Left colon (tissue), 2 donors: ENCODE measurements at regions not wholly inside any gene's neighbourhood (a gene's known extent, or its start where the extent isn't known, plus 50 kb on each side); places are given as distances from the start of the nearest gene placed in this dataset.

Experiments used
- ATAC-seq: fragments of 200-7000 bp; cut with Tn5 transposase; one replicate; pipeline ENCODE4 v1.9.1; 2020; ENCODE audit warnings: mild to moderate bottlenecking, moderate library complexity
- DNase-seq, 2 donors: peaks; one replicate each; pipeline ENCODE4 v3.0.0-alpha.2; 2020
- intact Hi-C, 2 donors: fragments of 100-400 bp; cut with DNase I in 1 of 2; cut with micrococcal nuclease in 1 of 2; formaldehyde crosslinking; loops; one replicate each; pipeline versions ENCODE4 v1.11.2 to v1.14.0; 2022; cut with DNase I, micrococcal nuclease
- donor health status: DM: no; HTN: no; CAD: no.
- donor health status: DM: yes; HTN: yes; CAD: no.

DNA sequence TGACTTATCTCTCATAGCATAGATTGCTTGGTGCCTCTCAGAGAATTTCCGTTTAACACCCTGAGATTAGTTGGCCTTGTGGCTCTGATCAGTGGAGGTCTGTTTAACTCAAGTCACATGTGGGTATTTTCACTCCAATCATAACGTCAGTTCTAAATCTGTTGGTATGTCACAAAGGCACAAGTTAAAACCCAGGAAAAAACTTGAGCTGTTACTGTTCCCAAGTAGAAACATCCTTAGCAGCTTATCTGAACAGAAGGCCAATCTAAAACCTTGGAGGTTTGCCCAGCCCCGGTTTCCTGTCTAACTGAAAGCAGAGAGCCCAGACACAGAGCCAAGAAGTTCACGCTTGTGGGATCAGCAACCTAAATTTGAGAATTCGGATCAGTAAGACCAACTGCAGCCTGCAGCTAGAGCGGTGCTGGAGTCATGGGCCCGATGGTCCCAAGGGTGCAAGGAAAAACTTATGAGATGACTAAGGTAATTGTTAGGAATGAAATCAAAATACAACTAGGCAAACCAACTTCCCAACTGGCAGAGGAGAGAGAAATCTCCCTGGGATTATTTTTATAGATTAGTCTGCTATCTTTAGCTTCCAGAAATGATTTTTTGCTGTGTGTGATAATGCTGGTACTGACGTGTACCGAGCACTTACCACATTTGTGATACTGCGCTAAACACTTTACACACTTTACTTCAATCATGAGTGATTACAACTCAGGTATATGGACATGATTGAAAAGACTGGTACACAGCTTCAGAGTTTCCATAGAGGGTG, 90.2 kb upstream of the C1orf21 start:
- DNase-seq (peak; percentile 69 to 74), ATAC-seq (peak; percentile 37)
- intact Hi-C loops, result no loop called here

DNA sequence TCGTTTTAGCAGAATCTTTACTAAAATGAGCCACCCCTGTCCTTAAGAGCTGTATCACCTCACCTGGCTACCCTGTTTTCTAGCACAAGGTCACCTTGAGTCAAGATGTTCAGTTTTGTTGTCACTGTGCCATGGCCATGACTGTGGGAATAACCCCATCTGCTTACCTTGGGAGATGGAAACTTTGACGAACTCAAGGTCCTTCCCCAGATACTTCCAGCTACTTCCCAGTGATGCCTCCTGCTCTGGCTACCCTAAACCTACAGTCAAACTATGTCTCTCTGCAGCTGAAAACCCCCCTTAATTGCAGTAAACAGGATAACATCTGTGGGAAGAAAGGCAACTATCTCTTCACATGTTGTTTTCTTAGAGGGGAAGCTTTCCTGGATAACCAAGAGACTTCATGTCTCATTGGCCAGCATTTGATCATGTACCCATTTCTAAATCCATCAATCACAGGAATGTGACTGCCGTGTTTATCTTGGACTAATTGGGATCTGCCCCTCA, 89.5 kb upstream of the C1orf21 start:
- no peak for DNase-seq
- no peak for ATAC-seq
- intact Hi-C loops, result no loop called here

DNA sequence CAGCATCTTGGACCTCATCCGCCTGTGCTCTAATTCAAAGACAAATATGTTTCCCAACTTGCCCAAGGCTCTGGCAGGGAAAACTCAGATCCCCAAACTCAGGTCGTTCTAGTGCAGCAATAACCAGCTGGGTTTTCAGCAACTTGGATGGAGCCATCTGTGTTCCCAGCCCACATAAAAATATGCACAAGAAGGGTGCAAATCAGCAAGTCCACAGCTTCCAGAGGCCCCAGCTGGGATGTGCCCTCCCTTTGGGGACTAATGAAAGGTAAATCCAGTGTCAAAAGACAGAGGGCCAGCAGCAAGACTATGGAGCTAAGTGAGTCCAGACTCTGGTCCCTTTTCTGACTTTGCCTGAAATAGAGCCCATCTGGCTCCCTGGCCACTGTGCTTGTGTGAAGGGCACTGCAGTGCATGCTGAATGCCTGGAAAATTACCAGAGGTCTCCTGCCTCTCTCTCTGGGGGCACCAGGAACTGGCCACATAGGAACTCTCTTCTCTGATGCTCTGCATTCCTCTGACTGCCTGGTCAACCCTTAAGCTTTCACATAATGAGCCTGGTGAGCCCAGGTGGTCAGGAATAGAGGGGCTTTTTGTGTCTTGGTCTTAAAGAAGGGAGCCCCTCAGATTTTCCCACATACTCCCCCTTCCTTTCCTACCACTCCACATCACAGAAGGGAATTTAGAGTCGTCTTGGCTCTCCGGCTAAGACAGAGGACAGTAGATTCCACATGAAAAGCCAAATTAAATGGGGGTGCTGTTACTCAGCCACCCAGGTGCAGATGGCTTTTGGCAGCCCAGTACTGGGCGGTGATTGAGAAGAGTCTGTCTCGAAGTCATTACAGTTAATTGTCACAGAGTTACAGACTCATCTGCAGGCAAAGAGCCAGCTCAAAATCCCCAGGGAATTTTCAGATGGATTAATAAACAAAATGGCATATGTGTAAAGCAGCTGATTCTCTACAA, 88.1 kb upstream of the C1orf21 start:
- intact Hi-C loops, result no loop called here
- DNase-seq (no peak), ATAC-seq (no peak)

DNA sequence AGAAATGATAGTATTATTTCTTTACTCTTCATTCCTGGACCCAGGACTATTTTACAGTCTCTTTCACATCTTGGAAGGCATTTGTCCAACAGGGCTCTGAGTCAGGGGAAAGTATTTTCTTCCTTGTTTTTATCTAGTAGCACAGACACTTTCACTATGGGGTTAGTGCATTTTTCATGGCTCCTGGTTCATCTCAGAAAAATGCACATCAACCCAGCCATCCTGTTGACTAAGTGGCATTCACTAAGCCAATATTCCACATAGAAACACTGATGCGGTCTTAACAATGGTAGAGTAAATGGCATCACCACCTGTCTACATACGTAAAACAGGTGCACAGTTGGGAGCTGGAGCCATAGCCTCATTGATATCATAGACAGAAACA, 87.4 kb upstream of the C1orf21 start:
- DNase-seq, result no peak
- intact Hi-C loops, result no loop called here
- ATAC-seq, result no peak

DNA sequence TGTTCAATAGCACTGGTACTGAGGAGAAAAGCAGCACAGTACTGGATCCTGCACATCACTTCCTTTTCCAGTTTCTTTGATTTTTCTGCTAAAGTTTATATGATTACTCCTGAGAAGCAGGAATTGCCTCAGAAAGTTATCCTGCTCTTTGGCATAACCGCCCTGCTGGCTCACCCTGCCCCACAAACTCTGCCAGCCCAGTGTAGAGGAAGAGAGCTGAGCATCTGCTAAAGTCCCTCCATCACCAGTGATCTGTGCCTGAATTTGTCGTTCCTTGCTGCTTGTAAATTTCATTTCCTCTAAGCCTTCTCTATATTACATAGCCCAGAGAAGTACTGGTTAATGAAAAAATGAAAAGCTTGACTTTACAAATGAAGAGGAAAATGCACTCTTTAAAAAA, 87.0 kb upstream of the C1orf21 start:
- no peak for ATAC-seq
- intact Hi-C loops, result no loop called here
- DNase-seq, result no peak

DNA sequence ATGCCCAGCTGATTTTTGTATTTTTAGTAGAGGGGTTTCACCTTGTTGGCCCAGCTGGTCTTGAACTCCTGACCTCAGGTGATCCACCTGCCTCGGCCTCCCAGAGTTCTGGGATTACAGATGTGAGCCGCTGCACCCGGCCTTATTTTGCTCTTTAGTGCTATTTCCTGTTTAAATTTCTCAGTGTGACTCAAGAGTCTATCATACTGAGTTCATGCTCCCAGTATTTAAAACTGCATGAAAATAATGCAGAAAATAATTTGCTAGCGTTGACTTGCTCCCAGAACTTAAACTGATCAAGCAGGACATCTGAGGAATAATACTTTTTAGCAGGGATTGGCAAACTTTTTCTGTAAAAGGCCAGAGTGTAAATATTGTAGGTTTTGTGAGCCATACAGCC, 86.4 kb upstream of the C1orf21 start:
- ATAC-seq (no peak), DNase-seq (no peak)
- intact Hi-C loops, result no loop called here

DNA sequence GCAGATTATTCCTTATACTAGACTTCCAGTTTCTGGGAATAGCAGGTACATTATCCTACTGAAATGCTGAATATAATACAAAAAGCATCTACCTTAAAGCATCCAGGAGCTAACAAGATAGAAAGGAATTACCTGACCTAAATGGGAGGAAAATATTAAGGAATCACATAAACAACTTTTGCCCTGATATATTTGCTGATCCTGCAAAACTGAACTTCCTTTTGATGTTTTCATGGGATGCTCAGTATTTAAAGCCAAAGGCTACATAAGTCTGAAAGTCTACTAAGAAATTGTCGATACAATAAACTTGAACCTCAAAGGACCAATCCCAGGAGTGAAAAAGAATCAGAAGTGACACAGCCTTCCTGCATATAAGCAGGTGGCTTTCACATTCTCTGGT, 85.6 kb upstream of the C1orf21 start:
- intact Hi-C loops, result no loop called here
- DNase-seq, result no peak
- ATAC-seq, result no peak

DNA sequence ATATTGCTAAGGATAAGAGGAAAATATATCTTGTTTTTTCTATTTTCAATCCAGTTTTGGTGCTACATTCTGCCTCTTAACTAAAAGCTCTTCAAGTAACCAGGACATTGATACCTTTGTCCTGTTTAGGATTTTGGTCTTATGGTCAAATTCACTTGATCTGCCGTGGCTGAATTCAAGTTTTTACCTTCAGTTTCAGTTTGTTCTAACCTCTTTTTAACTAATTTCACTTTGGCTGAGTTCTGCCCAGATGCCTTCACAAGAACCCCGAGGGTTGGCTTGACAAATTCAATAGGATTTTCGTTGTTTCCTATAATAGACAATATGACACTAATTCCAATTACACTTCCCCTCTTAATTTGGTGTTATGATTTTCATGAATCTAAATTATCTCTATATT, 84.5 kb upstream of the C1orf21 start:
- DNase-seq, result no peak
- no peak for ATAC-seq
- intact Hi-C loops, result no loop called here

DNA sequence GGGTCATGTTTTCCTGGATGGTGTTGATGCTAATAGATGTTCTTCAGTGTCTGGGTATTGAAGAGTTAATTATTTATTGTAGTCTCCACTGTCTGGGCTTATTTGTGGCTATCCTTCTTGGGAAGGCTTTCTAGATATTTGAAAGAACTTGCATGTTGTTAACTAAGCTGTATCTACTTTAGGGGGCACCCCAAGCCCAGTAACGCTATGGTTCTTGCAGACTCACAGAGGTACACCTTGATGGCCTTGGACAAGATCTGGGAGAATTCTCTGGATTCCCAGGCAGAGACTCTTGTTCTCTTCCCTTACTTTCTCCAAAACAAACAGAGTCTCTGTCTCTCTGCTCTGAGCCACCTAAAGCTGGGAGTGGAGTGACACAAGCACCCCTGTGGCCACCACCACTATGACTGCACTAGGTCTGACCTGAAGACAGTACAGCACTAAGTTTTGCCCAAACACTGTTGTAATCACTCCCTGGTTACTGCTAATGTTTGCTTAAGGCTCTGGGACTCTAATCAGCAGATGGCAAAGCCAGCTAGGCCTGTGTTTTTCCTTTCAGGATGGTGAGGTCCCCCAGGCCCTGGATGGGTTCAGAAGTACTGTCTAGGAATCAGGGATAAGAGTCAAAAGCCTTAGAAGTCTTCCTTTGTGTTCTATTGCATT, 76.5 kb upstream of the C1orf21 start:
- DNase-seq, result no peak
- intact Hi-C loops, result no loop called here
- ATAC-seq, result no peak

DNA sequence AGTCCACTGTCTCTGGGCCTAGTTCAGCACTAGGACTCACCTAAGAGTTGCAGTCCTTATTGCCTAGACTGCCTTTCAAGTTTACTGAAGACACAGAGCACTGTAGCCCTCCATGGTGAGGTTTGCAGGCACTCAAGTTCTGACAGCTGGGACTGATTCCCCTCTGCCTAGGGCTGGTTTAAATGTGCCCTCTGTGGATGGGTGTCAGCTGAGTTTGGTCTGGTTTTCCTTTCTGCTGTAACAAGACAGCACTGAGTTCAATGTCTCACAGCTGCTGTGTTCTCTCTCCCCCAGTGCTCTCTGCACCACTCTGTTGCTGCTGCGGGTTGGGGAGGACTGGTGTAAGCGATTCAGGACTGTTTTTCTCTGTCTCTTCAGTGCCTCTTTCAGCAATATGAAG, 75.2 kb upstream of the C1orf21 start:
- ATAC-seq (no peak), DNase-seq (no peak)
- intact Hi-C loops, result no loop called here

DNA sequence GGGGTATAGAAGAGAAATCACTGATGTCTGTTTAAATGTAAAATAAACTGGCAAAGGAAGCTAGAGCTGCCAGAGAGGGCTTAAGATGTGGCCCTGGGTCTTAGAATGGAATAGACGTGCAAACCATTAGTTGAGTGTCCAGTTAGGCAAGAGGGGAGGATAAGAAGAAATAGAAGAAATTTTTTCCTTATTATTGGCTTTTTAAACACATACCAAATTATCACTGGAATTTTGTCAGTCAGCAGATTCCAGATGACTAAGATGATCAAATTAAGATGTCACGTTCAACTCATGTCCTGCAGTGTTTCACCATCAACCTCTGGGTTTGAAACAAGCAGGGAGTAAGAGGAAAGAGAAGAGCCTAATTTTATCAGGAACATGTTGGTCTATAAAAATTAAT, 71.6 kb upstream of the C1orf21 start:
- ATAC-seq (no peak), DNase-seq (no peak)
- intact Hi-C loops, result no loop called here

DNA sequence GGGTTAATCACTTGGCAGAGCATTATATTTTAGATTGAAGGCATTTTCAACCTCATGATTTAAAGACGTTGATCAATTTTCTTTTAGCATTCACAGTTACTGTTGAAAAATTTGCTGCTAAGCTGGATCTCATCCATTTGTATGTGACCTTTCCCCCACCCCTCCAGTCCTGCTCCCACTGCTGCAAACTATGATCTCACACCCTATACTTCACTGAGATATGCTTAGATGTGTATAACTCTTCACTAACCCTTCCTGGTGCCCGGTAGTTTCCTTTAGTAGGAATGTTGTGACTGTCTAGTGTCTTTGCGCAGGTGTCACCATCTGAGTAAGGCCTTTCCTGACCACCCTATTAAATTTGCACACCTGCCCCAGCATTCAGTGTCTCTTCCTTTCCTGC, 67.0 kb upstream of the C1orf21 start:
- ATAC-seq (no peak), DNase-seq (no peak)
- intact Hi-C loops, result no loop called here

DNA sequence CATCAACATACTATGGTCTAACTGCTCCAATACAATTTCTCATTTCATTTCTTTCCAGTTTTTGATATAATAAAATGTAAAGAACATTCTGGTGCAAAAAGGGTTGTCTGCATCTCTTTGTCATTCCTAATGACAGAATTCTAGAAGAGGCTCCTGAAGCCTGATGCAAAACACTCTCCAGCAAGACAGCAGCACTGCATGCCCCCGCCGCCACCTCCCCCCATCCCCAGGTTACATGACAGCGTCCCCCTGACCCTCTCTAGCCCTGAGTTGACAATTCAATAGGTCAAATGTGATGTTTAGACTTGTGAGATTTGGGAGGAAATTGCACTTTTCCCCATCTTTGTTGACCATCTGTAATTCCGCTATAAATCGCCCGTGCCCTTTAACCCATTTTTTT, 64.6 kb upstream of the C1orf21 start:
- intact Hi-C loops, result no loop called here
- ATAC-seq (no peak), DNase-seq (no peak)

DNA sequence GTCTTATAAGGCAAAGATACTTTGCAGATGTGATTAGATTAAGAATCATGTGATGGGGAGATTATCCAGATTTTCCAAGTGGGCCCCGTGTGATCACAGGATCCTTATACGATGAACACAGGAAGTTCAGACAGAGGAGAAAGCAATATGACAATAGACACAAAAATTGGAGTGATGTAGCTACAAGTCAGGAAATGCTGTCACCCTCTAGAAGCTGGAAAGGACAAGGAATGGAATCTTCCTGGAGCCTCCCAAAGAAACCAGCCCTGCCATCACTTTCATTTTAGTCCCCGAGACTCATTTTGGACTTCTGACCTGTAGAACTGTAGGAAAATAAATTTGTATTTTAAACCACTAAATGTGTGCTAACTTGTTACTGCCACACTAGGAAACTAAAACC, 61.9 kb upstream of the C1orf21 start:
- no peak for DNase-seq
- intact Hi-C loops, result no loop called here
- no peak for ATAC-seq

DNA sequence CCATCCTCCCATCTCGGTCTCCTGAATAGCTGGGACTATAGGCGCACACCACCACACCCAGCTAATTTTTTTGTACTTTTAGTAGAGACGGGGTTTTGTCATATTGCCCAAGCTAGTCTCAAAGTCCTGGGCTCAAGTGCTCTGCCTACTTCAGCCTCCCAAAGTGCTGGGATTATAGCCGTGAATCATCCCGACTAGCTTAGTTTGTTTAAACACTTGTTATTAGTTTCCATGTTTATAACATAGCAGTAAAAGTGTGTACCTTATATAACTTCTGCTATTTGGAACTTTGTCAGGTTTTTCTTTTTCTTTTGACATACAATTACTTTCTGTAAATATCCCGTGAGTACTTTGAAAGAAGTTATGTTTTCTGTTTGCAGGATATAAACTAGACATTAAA, 60.6 kb upstream of the C1orf21 start:
- ATAC-seq, result peak; percentile 67
- peak in 1 of 2 donors; percentile 37 for DNase-seq
- intact Hi-C loops, result no loop called here

DNA sequence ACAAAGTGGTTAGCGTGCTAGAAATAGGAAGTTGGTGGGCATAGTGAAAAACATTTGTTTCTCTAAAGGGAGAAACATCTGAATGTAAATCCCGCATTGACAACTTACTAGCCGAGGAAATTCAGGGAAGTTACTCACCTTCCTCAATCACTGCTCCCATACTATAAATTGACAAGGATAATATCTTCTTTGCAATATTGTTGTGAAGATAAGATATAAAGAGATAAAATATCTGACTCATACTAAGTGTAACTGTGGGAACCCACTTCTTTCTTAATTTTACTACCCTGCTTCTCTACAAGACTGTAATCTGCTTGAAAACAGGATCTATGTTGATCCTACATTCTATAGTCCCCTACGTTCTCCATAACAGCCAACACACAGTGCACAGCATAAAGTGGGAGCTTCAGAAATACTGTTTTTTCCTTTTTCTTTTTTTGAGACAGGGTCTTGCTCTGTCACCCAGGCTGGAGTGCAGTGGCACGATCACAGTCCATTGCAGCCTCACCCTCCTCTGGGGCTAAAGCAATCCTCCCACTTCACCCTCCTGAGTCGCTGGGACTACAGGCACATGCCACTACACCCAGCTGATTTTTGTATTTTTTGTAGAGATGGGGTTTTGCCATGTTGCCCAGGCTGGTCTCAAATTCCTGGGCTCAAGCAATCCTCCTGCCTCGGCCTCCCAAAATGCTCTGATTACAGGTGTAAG, 57.4 kb upstream of the C1orf21 start:
- peak; percentile 72 for ATAC-seq
- intact Hi-C loops, result no loop called here
- DNase-seq, result peak in 1 of 2 donors; percentile 33

DNA sequence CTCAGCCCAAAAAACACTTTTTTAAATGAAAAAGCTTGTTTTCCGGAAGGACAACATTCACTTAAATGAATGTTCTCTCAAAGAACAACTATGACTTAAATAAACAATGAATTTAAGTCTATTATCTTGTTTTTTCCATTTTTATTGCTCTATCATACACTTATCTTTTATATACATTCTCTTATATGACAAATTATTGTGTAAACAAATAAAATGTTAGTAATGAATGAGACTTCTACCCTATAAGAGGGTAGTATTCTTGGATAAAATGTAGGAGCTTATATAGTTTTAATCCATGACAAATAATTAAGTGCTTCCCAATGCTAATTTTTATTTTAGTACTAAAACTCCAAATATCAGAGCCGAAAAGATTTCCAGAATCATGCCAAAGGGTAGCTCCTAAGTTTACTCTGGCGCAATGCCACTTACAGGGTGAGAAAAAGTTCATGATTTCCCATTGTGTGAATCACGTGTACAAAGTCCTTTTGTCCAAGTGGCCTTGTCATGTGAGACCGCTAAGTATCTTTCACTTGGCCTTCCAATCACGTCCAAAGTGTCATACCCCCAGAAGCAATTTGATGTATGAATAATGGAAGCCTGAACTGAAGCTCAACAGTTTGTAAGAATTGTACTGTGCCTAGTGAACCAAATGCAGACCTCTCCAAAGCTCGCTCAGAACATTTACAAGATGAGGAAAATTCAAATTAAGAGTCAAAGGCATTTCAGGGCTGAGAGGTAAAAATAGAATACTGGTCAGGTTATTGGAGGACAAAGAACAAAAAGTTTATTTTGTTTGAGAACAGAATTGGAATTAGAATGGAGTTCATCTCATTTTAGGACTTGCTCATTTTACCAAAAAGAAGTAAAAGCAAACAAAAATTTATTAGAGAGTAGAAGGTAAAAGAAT, 56.6 kb upstream of the C1orf21 start:
- intact Hi-C loops, result no loop called here
- DNase-seq (peak; percentile 38 to 45), ATAC-seq (peak; percentile 86)

DNA sequence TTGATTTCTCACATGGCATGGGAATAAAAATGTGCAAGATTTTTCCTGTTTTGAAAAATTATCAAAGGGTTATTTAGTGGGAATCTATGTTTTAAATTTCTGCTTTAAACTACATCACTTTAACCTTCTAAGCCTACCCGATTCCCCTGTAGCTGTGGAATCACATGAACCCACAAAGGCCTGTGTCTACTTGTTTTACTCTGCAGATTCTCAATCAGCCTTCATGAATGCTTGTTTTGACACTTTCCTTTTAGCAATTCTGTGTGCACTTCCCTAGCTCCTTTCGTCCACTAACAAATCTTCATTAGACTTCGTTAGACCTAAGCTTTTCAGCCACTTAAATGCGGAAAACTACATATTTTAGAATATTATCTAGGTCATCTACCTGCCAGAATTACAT, 56.0 kb upstream of the C1orf21 start:
- no peak for ATAC-seq
- intact Hi-C loops, result no loop called here
- no peak for DNase-seq
